ENCODE measurements at regions not wholly inside any gene's neighbourhood (a gene's known extent, or its start where the extent isn't known, plus 50 kb on each side); places are given as distances from the start of the nearest gene placed in this dataset.
"Not testable (repeated sequence)": the region's sequence is repeated elsewhere in the genome, so short reads cannot be mapped to it uniquely, and the experiment has no call there.

DNA sequence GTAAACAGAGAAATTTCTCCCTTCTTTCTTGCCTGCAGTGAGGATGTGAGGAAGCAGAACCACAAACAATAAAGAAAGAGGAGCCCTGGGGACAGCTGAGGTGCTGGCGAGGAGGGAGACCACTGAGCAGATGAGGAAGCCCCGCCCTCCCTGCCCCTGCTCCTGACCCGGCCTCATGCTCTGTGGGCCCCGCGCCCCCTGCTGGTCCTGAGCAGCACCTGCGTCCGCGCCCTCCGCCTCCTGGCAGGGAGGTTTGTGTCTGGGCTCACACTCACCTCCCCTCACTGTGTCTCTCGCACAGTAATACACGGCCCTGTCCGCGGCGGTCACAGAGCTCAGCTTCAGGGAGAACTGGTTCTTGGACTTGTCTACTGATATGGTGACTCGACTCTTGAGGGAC, 104.4 kb downstream of the OR4M2 start:
- H3K27ac Mint-ChIP-seq; H3K4me3 Mint-ChIP-seq; H3K4me1 Mint-ChIP-seq (ENCODE audit: low read depth); H3K27me3 Mint-ChIP-seq; H3K36me3 Mint-ChIP-seq; H3K9me3 Mint-ChIP-seq (ENCODE audit: low read depth): not testable (repeated sequence)

DNA sequence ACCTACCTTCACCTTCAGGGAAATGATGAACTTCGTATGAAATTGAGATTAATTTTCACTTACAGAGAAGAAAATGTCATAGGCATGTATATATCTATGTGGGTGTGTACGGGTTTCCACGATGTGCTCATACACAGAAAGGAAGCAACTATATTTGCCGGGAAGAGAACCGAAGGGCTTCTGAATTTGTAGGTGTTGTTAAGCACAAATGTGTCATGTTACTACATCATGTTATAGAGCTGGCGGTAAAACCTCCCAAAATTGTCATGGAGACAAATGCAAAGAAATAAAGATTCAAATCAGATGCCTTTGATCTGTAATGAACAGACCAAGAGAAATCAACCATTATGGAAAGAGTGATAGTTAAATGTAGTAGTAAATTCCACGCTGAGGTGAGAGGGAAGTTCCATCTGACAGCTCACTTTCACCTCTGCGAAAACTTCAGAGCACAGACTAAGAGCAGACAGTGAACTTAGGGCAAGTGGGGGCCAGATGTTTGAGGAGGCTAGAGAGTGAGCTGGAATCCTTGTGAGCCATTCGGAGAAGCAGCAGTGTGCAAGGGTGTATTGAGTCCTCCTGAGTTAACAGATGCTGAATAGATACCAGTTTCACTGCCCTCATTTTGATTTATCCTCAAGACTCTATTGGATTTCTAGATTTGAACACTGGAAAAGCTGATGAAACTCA, 106.7 kb downstream of the OR4M2 start:
- not testable (repeated sequence) for H3K27me3 Mint-ChIP-seq; H3K4me1 Mint-ChIP-seq (ENCODE audit: low read depth); H3K4me3 Mint-ChIP-seq; H3K9me3 Mint-ChIP-seq (ENCODE audit: low read depth); H3K27ac Mint-ChIP-seq; H3K36me3 Mint-ChIP-seq

DNA sequence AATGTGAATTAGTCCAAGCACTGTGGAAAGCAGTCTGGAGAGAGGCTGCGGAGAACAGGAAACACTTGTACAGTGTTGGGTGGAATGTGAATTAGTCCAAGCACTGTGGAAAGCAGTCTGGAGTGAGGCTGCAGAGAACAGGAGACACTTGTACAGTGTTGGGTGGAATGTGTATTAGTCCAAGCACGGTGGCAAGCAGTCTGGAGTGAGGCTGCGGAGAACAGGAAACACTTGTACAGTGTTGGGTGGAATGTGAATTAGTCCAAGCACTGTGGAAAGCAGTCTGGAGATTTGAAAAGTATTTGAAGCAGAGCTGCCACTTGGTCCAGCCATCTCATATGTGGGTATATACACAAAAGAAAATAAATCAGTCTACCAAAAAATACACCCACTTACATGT, 111.5 kb downstream of the OR4M2 start:
- not testable (repeated sequence) for H3K27me3 Mint-ChIP-seq; H3K36me3 Mint-ChIP-seq; H3K4me1 Mint-ChIP-seq (ENCODE audit: low read depth); H3K9me3 Mint-ChIP-seq (ENCODE audit: low read depth); H3K27ac Mint-ChIP-seq; H3K4me3 Mint-ChIP-seq

DNA sequence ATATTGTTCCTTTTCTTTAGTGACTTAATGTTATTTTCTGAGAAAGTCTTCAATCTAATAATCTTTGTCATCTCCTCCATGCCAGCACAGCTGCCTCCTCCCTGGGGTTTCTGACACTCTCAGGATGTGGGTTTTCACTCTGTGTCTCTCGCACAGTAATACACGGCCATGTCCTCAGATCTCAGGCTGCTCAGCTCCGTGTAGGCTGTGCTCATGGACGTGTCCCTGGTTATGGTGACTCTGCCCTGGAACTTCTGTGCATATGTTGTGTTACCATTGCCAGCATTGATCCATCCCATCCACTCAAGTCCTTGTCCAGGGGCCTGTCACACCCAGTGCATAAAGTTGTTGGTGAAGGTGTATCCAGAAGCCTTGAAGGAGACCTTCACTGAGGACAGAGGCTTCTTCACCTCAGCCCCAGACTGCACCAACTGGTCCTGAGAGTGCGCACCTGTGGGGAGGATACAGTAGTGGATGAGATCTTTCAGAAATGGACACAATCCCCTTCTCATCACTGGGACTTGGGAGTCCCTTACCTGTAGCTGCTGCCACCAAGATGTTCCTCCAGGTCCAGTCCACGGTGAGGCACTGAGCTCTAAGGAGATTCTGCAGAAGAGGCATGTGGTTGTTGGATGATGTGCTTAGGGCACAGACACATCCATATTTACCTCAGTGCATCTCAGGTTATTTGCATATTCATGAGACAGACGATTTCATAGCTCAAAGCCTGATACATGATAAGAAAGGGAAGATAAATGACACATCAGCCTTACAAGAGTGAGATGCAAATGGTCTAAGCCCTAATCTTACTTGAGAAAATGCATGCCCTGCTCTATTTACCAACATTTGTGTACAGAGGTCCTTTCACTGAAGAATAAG, 114.7 kb downstream of the OR4M2 start:
- H3K27ac Mint-ChIP-seq; H3K27me3 Mint-ChIP-seq; H3K36me3 Mint-ChIP-seq; H3K4me3 Mint-ChIP-seq; H3K9me3 Mint-ChIP-seq (ENCODE audit: low read depth); H3K4me1 Mint-ChIP-seq (ENCODE audit: low read depth): not testable (repeated sequence)

DNA sequence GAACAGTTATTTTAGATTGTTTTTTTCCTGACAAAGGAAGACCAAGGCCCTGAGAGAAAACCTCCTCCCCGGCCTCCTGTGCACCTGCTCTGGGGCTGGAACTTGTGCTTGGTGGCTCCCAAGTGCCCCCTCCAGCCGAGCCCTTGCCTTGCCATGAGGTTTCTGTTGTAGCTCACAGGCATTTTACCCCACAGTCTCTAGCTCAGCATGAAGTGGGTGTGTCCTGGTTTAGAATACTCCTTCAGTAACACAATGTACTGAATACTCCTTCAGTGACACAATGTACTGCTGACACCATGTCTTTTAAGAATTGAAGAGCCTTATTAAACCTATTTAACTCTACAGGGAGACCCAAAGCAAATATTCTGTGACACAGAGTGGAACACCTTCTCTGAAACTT, 116.1 kb downstream of the OR4M2 start:
- H3K9me3 Mint-ChIP-seq (ENCODE audit: low read depth), result not testable (repeated sequence)

DNA sequence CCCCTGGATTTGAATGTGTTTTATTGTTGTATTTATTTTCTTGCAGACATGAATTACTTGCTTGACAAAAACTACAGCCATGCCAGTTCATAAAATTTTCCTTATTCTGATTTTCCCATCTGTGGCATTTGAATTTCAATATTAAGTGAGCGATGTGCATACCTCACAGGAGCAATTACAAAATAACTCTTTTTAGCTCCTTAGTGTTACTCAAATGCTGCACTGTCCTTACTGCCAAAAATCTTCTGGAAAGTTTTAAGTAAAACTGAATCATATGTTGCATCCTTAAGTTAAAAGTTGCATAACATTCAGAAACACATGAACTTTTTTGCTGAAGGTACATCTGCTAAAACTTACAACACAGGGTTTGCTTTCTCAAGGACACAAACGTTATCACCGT, 120.1 kb downstream of the OR4M2 start:
- not testable (repeated sequence) for H3K9me3 Mint-ChIP-seq (ENCODE audit: low read depth); H3K27ac Mint-ChIP-seq; H3K36me3 Mint-ChIP-seq; H3K4me1 Mint-ChIP-seq (ENCODE audit: low read depth); H3K27me3 Mint-ChIP-seq; H3K4me3 Mint-ChIP-seq

More for the DNA sequence above, 116.1 kb downstream of the OR4M2 start:
- not testable (repeated sequence) for H3K27ac Mint-ChIP-seq; H3K4me1 Mint-ChIP-seq (ENCODE audit: low read depth); H3K27me3 Mint-ChIP-seq; H3K36me3 Mint-ChIP-seq; H3K4me3 Mint-ChIP-seq

DNA sequence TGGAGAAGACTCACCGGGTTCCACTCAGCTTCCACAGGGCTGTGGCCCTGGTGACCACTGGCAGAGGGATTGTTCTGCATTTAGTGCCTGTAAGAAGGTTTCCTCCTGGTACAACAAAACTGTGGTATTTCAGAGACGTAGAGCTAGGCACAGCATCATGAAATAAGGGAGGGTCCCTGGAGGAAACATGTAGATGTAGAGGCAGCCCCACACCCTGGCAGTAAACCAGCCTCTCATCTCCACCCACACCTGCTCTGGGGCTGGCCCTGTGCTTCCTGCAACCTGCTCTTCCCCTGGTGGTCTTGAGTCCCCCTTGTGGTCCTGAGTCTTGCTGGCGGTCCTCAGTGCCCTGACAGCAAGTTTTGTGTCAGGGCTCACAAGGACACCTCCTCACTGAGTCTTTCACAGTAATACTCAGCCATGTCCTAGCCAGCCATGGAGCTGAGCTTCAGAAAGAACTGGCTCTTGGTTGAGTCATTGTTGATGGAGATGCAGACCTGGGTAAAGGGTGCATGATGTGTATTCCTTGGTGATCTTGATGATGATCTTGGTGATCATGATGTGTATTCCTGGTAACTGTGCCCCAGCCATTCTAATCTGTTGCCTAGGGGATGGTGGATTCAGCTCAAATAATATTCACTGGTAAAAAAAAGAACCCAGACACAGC, 121.8 kb downstream of the OR4M2 start:
- H3K27ac Mint-ChIP-seq; H3K9me3 Mint-ChIP-seq (ENCODE audit: low read depth); H3K27me3 Mint-ChIP-seq; H3K4me3 Mint-ChIP-seq; H3K4me1 Mint-ChIP-seq (ENCODE audit: low read depth); H3K36me3 Mint-ChIP-seq: not testable (repeated sequence)

DNA sequence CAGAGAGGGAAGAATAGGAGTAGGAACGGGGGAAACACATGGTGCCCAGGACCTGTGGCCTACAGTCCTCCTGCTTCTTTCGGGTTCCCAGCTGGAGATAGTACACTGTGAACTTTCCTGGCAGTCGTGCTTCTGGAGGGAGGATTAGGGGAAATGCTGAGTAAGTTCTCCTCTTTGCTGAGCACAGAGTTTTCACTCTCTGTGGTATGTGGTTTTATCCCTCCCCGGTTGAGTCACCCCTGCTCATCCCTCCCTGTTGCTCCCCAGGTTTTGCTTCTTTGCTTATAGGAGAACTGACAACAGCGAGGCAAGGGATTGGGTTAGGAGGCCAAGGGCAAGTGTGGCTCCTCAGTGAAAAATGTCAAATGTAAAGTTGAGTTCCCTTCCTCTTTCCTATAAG, 122.9 kb downstream of the OR4M2 start:
- not testable (repeated sequence) for H3K9me3 Mint-ChIP-seq (ENCODE audit: low read depth); H3K36me3 Mint-ChIP-seq; H3K4me1 Mint-ChIP-seq (ENCODE audit: low read depth); H3K4me3 Mint-ChIP-seq; H3K27ac Mint-ChIP-seq; H3K27me3 Mint-ChIP-seq

DNA sequence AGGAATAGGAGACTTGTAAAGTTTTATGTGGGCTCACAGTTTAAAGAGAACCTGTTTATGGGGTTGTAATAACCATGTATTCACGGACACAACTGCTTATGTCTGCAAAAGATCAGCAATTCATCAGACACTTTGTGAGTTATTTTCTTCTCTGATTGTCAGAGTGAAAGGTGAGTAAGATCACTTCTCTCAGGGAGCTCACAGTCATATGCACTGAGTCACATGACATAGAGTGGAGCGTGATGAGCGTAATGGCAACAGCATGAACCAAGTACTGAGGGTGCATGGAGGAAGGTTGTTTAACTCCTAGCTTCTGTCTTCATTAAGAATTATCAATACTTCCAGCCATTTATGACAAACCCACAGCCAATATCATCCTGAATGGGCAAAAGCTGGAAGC, 128.8 kb downstream of the OR4M2 start:
- H3K36me3 Mint-ChIP-seq; H3K27me3 Mint-ChIP-seq; H3K4me3 Mint-ChIP-seq; H3K27ac Mint-ChIP-seq; H3K9me3 Mint-ChIP-seq (ENCODE audit: low read depth); H3K4me1 Mint-ChIP-seq (ENCODE audit: low read depth): not testable (repeated sequence)

DNA sequence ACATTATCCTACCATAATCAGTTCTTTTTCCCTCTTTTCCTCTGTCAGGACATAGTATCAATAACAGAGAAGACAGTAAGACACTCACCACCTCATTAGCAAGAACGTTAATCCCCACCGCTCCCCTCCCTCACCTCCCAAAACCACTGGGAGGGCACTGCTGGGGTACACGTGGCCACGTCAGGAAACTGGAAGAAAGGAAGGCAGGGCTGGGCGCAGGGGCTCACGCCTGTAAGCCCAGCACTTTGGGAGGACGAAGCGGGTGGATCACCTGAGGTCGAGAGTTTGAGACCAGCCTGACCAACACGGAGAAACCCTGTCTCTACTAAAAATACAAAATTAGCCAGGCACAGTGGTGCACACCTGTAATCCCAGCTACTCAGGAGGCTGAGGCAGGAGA, 142.3 kb downstream of the OR4M2 start:
- H3K4me3 Mint-ChIP-seq; H3K36me3 Mint-ChIP-seq; H3K27me3 Mint-ChIP-seq; H3K9me3 Mint-ChIP-seq (ENCODE audit: low read depth): not testable (repeated sequence)
- Mint-ChIP-seq H3K4me1 (ENCODE audit: low read depth) (peaks cover 34% of the 10 kb centered on the region), H3K27ac (peak overlapping the region; percentile 70)

DNA sequence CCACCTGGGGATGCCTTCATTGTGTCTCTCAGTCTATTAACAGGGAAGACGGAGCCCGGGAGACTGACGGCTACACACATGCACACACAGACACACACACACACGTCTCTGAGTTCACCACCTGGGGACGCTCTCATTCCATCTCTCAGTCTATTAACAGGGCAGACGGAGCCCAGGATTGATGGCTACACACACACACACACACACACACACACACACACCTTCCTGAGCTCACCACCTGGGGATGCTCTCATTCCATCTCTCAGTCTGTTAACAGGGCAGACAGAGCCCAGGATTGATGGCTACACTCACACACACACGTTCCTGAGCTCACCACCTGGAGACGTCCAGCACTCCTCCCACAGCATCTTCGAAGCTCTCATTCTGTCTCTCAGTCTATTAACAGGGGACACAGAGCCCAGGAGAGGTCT, 143.9 kb downstream of the OR4M2 start:
- Mint-ChIP-seq H3K4me1 (ENCODE audit: low read depth) (peaks cover 34% of the 10 kb centered on the region), H3K36me3 (no peaks in the 10 kb centered on the region), H3K27ac (peak overlapping the region; percentile 25), H3K27me3 (peaks cover 7% of the 10 kb centered on the region), H3K4me3 (no peak overlapping the region), H3K9me3 (ENCODE audit: low read depth) (no peaks in the 10 kb centered on the region)

DNA sequence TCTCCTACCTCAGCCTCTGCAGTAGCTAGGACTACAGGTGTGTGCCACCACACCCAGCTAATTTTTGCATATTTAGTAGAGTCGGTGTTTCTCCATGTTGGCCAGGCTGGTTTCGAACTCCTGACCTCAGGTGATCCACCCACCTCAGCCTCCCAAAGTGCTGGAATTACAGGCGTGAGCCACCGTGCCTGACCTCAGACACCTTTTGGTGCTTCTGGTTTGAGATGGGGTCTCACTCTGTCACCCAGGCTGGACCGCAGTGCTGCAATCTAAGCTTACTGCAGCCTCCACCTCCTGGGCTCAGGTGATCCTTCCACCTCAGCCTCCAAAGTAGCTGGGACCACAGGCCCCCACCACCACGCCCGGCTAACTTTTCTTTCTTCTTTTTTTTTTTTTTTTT, 144.6 kb downstream of the OR4M2 start:
- H3K4me3 Mint-ChIP-seq; H3K36me3 Mint-ChIP-seq; H3K27me3 Mint-ChIP-seq; H3K27ac Mint-ChIP-seq; H3K9me3 Mint-ChIP-seq (ENCODE audit: low read depth): not testable (repeated sequence)
- peaks cover 34% of the 10 kb centered on the region for H3K4me1 Mint-ChIP-seq (ENCODE audit: low read depth)

DNA sequence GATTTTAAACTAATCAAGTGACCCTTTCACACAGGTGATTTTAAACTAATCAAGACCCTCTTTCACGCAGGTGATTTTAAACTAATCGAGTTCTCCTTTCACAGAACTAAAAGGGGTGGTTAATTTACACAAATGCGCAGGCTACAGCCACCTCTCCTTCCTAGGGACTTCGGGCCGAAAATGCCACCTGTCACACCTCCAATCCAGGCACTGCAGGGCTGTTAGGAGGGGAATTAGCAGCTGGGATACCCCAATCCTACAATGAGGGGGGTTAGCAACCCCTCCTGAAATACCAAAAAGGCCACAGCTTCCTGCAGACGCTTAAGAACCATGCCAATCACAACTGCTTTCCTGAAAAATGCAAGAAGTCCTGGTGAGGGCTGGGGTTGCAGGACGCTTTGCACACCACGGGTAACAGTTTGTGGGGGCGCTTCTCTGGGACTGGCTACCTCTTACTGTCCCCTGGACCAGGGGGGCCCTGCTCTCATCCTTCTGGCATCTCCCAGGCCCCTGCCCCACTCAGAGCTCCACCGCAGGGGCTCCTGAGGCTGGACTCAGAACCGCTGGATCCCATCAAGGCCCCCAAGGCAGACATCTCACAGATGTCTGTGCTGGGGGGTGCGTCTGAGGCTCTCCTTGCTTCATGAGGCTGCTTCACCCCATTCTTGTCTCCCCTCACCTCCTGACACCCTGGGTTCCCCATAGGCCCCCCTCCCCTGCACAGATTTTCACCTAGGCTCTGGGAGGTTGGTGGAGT, 145.9 kb downstream of the OR4M2 start:
- Mint-ChIP-seq H3K9me3 (ENCODE audit: low read depth) (no peaks in the 10 kb centered on the region), H3K36me3 (no peaks in the 10 kb centered on the region), H3K27ac (no peak overlapping the region), H3K4me1 (ENCODE audit: low read depth) (peaks cover 30% of the 10 kb centered on the region), H3K4me3 (no peak overlapping the region), H3K27me3 (peaks cover 7% of the 10 kb centered on the region)

DNA sequence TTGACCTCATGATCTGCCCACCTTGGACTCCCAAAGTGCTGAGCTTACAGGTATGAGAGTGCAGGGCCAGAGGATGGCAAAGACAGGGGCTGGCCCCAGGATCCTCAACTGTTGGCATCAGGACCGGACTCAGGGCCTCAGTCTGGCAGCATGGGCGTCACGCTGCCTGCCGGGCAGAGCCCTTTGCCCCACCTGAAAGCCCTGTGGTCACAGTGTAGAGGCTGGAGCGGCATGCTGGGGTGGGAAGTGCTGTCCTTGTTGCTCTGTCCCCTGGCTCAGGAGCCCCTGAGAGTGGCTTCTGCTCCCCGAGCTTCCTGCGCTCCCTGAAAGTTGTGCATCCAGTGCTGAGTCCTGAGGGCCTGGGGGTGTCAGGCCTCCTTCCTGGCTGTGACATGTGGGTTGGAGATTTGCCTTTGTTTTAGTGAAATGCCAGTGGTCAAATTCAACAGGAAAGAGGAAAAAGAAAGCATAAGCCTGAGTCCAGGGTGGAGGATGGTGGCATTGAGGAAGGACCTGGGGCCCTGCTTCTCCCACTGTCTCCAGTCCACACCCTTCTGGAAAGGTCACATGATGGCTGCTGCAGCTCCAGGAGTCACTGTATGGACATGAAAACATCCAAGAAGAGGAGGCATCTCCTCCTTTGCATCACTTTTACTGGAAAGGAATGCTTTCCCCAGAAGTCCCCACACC, 147.2 kb downstream of the OR4M2 start:
- Mint-ChIP-seq H3K9me3 (ENCODE audit: low read depth) (no peaks in the 10 kb centered on the region), H3K4me3 (no peak overlapping the region), H3K27ac (no peak overlapping the region), H3K36me3 (no peaks in the 10 kb centered on the region), H3K4me1 (ENCODE audit: low read depth) (peaks cover 16% of the 10 kb centered on the region), H3K27me3 (peaks cover 7% of the 10 kb centered on the region)
